PC-3 (cell line): ENCODE measurements at regions not wholly inside any gene's neighbourhood (a gene's known extent, or its start where the extent isn't known, plus 50 kb on each side); places are given as distances from the start of the nearest gene placed in this dataset.
"Not testable (repeated sequence)": the region's sequence is repeated elsewhere in the genome, so short reads cannot be mapped to it uniquely, and the experiment has no call there.

ENCODE experiments used
- ATAC-seq: fragments of 200-7000 bp; cut with Tn5 transposase; 2 replicates; pipeline ENCODE4 v1.9.1; 2020; ENCODE audit warnings: mild to moderate bottlenecking, moderate library complexity
- BruUV-seq: library from RNA; stranded (reverse); fragments of 400-500 nt; replicated peaks from 2 replicates; lab custom pipeline; 2021; lab: Mats Ljungman, UMichigan
- CTCF ChIA-PET: fragments of 300-600 bp; sonication (Branson Sonifier 250); formaldehyde crosslinking; loops from one replicate; lab custom pipeline; 2022; ENCODE audit warnings: antibody characterized with exemption; lab: Charles Lee
- POLR2A ChIA-PET: fragments of 300-600 bp; sonication (Branson Sonifier 250); formaldehyde crosslinking; loops from one replicate; lab custom pipeline; 2022; ENCODE audit warnings: antibody characterized with exemption; ENCODE audit not compliant: unreplicated experiment; lab: Charles Lee
- DNase-seq: peaks from one replicate; pipeline ENCODE4 v3.0.0-alpha.2; 2015
- H2AFZ ChIP-seq: fragments of 300-600 bp; sonication (generic); 2 replicates; pipeline ENCODE4 v1.6.0; 2016; ENCODE audit warnings: antibody characterized with exemption, low read length
- H3F3A ChIP-seq: fragments of 300-600 bp; sonication (generic); one replicate; pipeline ENCODE4 v1.6.0; 2017; ENCODE audit warnings: antibody characterized with exemption, low read length, control low read depth, mild to moderate bottlenecking; ENCODE audit not compliant: unreplicated experiment
- H3K27ac ChIP-seq: fragments of 300-600 bp; sonication (generic); 2 replicates; pipeline ENCODE4 v1.5.1; 2016; ENCODE audit warnings: mild to moderate bottlenecking, low read length
- H3K27me3 ChIP-seq: fragments of 300-600 bp; sonication (generic); 2 replicates; pipeline ENCODE4 v1.6.1; 2016; ENCODE audit warnings: low read length, mixed read lengths
- H3K36me3 ChIP-seq: fragments of 300-600 bp; sonication (generic); 2 replicates; pipeline ENCODE4 v1.6.1; 2016; ENCODE audit warnings: low read depth, mixed run types, low read length, mixed read lengths
- H3K4me1 ChIP-seq: fragments of 300-600 bp; sonication (generic); 2 replicates; pipeline ENCODE4 v1.5.1; 2016; ENCODE audit warnings: low read length; ENCODE audit not compliant: insufficient read depth
- H3K4me2 ChIP-seq: fragments of 300-600 bp; sonication (generic); 2 replicates; pipeline ENCODE4 v1.6.0; 2016; ENCODE audit warnings: low read length
- H3K4me3 ChIP-seq: fragments of 300-600 bp; sonication (generic); 2 replicates; pipeline ENCODE4 v1.5.1; 2016; ENCODE audit warnings: mild to moderate bottlenecking, low read length, mixed read lengths
- H3K79me2 ChIP-seq: fragments of 300-600 bp; sonication (generic); 2 replicates; pipeline ENCODE4 v1.6.1; 2017; ENCODE audit warnings: low read length, mixed read lengths
- H3K9ac ChIP-seq: fragments of 300-600 bp; sonication (generic); 2 replicates; pipeline ENCODE4 v1.6.0; 2016; ENCODE audit warnings: mild to moderate bottlenecking, low read length
- H3K9me2 ChIP-seq: fragments of 300-600 bp; sonication (generic); replicated peaks from 2 replicates; pipeline ENCODE4 v1.6.1; 2016; ENCODE audit warnings: mixed run types, low read length, mixed read lengths
- H3K9me3 ChIP-seq: fragments of 300-600 bp; sonication (generic); 2 replicates; pipeline ENCODE4 v1.6.1; 2016; ENCODE audit warnings: low read length, mixed read lengths
- H4K20me1 ChIP-seq: fragments of 300-600 bp; sonication (generic); 2 replicates; pipeline ENCODE4 v1.6.1; 2016; ENCODE audit warnings: low read length, mixed read lengths
- EZH2 ChIP-seq: fragments of 300-600 bp; sonication (generic); IDR thresholded peaks from one replicate; pipeline ENCODE4 v1.6.1; 2017; ENCODE audit warnings: antibody characterized with exemption, mild to moderate bottlenecking, low read length; ENCODE audit not compliant: unreplicated experiment
- EZH2phosphoT487 ChIP-seq: fragments of 300-600 bp; sonication (generic); IDR thresholded peaks from 2 replicates; pipeline ENCODE4 v1.6.1; 2018; ENCODE audit warnings: mild to moderate bottlenecking, antibody characterized with exemption, low read length, borderline replicate concordance
- intact Hi-C: fragments of 100-400 bp; cut with micrococcal nuclease; formaldehyde crosslinking; loops from 2 replicates; pipeline ENCODE4 v1.9.0; 2023
- TF ChIP-seq, protein P1 (sequence below): fragments of 300-600 bp; sonication (generic); conservative IDR thresholded peaks from 2 replicates; pipeline ENCODE4 v1.5.1; 2017; ENCODE audit warnings: antibody characterized with exemption, low read depth, mild to moderate bottlenecking, low read length

DNA sequence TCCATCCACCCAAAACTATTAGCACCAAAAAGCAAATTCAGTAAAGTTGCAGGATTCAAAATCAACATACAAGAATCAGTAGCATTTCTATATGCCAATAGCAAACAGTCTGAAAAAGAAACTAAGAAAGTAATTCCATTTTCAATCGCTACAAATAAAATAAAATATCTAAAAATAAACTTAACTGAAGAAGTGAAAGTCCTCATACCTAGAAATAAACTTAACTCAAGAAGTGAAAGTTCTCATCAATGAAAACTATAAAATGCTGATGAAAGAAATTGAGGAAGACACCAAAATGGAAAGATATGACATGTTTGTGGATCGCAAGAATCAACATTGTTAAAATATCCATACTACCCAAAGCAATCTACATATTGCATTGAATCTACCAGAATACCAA is 103.0 kb upstream of the ARID1B start:
- H3K27ac ChIP-seq: no peak overlapping the region
- H3K4me1 ChIP-seq: no peaks in the 10 kb centered on the region
- no peak overlapping the region for H3K4me3 ChIP-seq
- H4K20me1 ChIP-seq: no peaks in the 10 kb centered on the region
- no peaks in the 10 kb centered on the region for H3K79me2 ChIP-seq
- ATAC-seq: no peak
- H3K36me3 ChIP-seq: no peaks in the 10 kb centered on the region
- H3K9me3 ChIP-seq: no peaks in the 10 kb centered on the region
- no peak for DNase-seq
- TF ChIP-seq EZH2phosphoT487: no peak
- no peak overlapping the region for H2AFZ ChIP-seq
- no TSS peak for BruUV-seq
- H3K4me2 ChIP-seq: no peak overlapping the region
- ChIA-PET POLR2A (no interaction called here), CTCF (no interaction called here)
- H3K9me2 ChIP-seq: no peaks in the 10 kb centered on the region
- no peaks in the 10 kb centered on the region for H3F3A ChIP-seq
- intact Hi-C loops: no loop called here
- H3K9ac ChIP-seq: no peak overlapping the region
- no peaks in the 10 kb centered on the region for H3K27me3 ChIP-seq

DNA sequence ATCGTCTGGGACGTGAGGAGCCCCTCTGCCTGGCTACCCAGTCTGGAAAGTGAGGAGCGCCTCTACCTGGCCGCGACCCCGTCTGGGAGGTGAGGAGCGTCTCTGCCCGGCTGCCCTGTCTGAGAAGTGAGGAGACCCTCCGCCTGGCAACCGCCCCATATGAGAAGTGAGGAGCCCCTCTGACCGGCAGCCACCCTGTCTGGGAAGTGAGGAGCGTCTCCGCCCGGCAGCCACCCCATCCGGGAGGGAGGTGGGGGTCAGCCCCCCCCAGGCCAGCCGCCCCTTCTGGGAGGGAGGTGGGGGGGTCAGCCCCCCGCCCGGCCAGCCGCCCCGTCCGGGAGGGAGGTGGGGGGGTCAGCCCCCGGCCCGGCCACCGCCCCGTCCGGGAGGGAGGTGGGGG is 107.1 kb upstream of the ARID1B start:
- H3K9ac ChIP-seq, H3K4me3 ChIP-seq, POLR2A ChIA-PET, H3K27ac ChIP-seq, BruUV-seq, H3K4me1 ChIP-seq, H3K9me2 ChIP-seq, DNase-seq, ATAC-seq, CTCF ChIA-PET, H3F3A ChIP-seq, H4K20me1 ChIP-seq, H3K4me2 ChIP-seq, H3K9me3 ChIP-seq, H3K27me3 ChIP-seq, H2AFZ ChIP-seq, H3K36me3 ChIP-seq, H3K79me2 ChIP-seq, intact Hi-C loops: not testable (repeated sequence)

DNA sequence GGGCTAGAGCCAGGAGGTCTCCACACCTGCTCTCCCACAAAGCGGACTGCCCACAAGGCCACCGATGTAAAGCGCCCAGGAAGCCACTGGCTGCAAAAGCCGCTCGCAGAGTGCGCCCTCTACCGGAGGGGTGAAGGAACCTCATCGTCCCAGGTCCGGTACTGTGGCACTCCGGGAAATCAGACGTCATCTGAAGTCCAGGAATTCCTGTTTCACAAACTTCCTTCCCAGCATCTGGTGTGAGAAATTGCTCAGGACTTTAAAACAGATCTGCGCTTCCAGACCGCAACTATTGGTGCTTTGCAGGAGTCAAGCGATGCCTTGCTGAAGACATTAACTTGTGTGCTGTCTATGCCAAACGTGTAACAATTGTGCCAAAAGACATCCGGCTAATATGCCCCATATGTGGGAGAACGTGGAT is 115.1 kb upstream of the ARID1B start:
- no peaks in the 10 kb centered on the region for H3K9me3 ChIP-seq
- peak overlapping the region; percentile 87 for H3K4me2 ChIP-seq
- H2AFZ ChIP-seq: peak overlapping the region; percentile 87
- 0 out of 2 replicates have a peak overlapping the region, but pooled peaks have one; percentile 38 for H3K9ac ChIP-seq
- no peaks in the 10 kb centered on the region for H3K36me3 ChIP-seq
- POLR2A ChIA-PET: no interaction called here
- peak overlapping the region; percentile 61 for H3K4me3 ChIP-seq
- no TSS peak for BruUV-seq
- CTCF ChIA-PET: no interaction called here
- DNase-seq (peak; percentile 84), ATAC-seq (peak; percentile 80)
- no peaks in the 10 kb centered on the region for H4K20me1 ChIP-seq
- intact Hi-C loops: loop anchor here (1.0 kb wide), 1 partner anchor 98 kb away; no protein-coding TSS in a partner anchor
- H3K79me2 ChIP-seq: no peaks in the 10 kb centered on the region
- no peak for TF ChIP-seq EZH2
- TF ChIP-seq, protein P1, sequence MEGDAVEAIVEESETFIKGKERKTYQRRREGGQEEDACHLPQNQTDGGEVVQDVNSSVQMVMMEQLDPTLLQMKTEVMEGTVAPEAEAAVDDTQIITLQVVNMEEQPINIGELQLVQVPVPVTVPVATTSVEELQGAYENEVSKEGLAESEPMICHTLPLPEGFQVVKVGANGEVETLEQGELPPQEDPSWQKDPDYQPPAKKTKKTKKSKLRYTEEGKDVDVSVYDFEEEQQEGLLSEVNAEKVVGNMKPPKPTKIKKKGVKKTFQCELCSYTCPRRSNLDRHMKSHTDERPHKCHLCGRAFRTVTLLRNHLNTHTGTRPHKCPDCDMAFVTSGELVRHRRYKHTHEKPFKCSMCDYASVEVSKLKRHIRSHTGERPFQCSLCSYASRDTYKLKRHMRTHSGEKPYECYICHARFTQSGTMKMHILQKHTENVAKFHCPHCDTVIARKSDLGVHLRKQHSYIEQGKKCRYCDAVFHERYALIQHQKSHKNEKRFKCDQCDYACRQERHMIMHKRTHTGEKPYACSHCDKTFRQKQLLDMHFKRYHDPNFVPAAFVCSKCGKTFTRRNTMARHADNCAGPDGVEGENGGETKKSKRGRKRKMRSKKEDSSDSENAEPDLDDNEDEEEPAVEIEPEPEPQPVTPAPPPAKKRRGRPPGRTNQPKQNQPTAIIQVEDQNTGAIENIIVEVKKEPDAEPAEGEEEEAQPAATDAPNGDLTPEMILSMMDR: peak; percentile 87
- no peaks in the 10 kb centered on the region for H3K9me2 ChIP-seq
- no peak overlapping the region for H3K27ac ChIP-seq
- H3K4me1 ChIP-seq: no peaks in the 10 kb centered on the region; the same call in 1 of the 2 replicates
- H3K27me3 ChIP-seq: no peaks in the 10 kb centered on the region
- no peaks in the 10 kb centered on the region for H3F3A ChIP-seq

DNA sequence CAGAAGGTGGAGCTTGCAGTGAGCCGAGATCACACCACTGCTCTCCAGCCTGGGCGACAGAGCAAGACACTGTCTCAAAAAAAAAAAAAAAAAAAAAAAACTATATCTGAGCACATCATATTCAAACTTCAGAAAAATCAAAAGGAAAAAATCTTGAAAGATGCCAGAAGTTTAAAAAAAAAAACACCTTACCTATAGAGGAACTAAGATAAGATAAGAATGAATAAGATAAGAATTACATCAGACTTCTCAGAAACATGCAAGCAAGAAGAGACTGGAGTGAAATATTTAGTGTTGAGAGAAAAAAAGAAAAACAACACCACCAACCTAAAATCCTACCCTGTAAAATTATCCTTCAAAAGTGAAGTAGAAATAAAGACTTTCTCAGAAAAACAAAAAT is 116.8 kb upstream of the ARID1B start:
- Histone ChIP-seq H3K36me3 (no peaks in the 10 kb centered on the region), H3K4me1 (no peaks in the 10 kb centered on the region; the same call in 1 of the 2 replicates), H3K9ac (no peak overlapping the region), H3K27me3 (no peaks in the 10 kb centered on the region), H3K4me2 (no peak overlapping the region), H3K27ac (no peak overlapping the region), H3K9me2 (no peaks in the 10 kb centered on the region), H3K9me3 (no peaks in the 10 kb centered on the region), H3F3A (no peaks in the 10 kb centered on the region), H3K4me3 (no peak overlapping the region), H4K20me1 (no peaks in the 10 kb centered on the region), H3K79me2 (no peaks in the 10 kb centered on the region), H2AFZ (no peak overlapping the region)
- intact Hi-C loops: no loop called here
- POLR2A ChIA-PET: no interaction called here
- CTCF ChIA-PET: no interaction called here
- ATAC-seq (no peak), DNase-seq (no peak)
- TF ChIP-seq EZH2 (no peak), EZH2phosphoT487 (no peak)
- TF ChIP-seq, protein P1: no peak
- BruUV-seq: no TSS peak
